Activated naive CD4-positive, alpha-beta T cell treated with anti-CD3 and anti-CD28 coated beads for 36 hours (primary cell): ENCODE measurements at regions not wholly inside any gene's neighbourhood (a gene's known extent, or its start where the extent isn't known, plus 50 kb on each side); places are given as distances from the start of the nearest gene placed in this dataset.

Source experiments
- CTCF ChIA-PET: fragments of 350-600 bp; sonication (Branson Sonifier 250); formaldehyde crosslinking; loops from one replicate; lab custom pipeline; 2021; ENCODE audit warnings: antibody characterized with exemption; lab: Charles Lee
- DNase-seq: peaks from one replicate; pipeline ENCODE4 v3.0.0-alpha.2; 2020
- H3K27ac Mint-ChIP-seq: one replicate; pipeline ENCODE4 v1.8.0; 2021; ENCODE audit warnings: mild to moderate bottlenecking, mixed read lengths
- H3K27me3 Mint-ChIP-seq: one replicate; pipeline ENCODE4 v1.8.0; 2021; ENCODE audit warnings: low read depth, mixed read lengths
- H3K36me3 Mint-ChIP-seq: one replicate; pipeline ENCODE4 v1.8.0; 2021; ENCODE audit warnings: low read depth, mixed read lengths
- H3K4me1 Mint-ChIP-seq: one replicate; pipeline ENCODE4 v1.8.0; 2021; ENCODE audit warnings: low read depth, mixed read lengths
- H3K4me3 Mint-ChIP-seq: one replicate; pipeline ENCODE4 v1.8.0; 2021; ENCODE audit warnings: mild to moderate bottlenecking, moderate library complexity, mixed read lengths
- H3K9me3 Mint-ChIP-seq: one replicate; pipeline ENCODE4 v1.8.0; 2021; ENCODE audit warnings: mixed read lengths
- intact Hi-C: fragments of 100-400 bp; cut with micrococcal nuclease; formaldehyde crosslinking; loops from one replicate; pipeline ENCODE4 v1.15.1; 2023

DNA sequence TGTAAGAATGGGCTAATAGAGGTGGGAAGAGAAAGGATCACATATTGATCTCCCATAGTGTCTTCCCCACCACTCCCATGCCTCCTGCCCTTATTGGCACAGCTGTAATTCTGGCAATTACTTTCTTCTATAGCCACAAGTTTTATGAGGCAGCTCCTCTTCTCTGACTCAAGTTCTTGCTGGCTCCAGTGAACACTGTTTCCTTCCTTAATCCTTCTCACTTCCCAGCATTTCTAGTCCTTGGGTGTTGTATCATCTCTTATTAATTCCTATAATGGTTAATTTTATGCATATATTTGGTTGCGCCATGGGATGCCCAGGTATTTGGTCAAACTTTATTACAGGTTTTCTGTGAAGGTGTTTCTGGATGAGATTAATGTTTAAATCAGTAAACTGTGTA is 103.3 kb downstream of the MRPL39 start:
- Mint-ChIP-seq H3K27me3 (no peaks in the 10 kb centered on the region), H3K4me3 (peak overlapping the region; percentile 39), H3K9me3 (peaks cover 9% of the 10 kb centered on the region), H3K27ac (peak overlapping the region; percentile 87), H3K4me1 (peaks cover 84% of the 10 kb centered on the region), H3K36me3 (peaks cover 11% of the 10 kb centered on the region)
- CTCF ChIA-PET, result no interaction called here
- DNase-seq, result no peak
- intact Hi-C loops, result loop anchor here (2.0 kb wide), 1 partner anchor 231 kb away; the partner anchor contains the start of genes ATP5PF and GABPA

DNA sequence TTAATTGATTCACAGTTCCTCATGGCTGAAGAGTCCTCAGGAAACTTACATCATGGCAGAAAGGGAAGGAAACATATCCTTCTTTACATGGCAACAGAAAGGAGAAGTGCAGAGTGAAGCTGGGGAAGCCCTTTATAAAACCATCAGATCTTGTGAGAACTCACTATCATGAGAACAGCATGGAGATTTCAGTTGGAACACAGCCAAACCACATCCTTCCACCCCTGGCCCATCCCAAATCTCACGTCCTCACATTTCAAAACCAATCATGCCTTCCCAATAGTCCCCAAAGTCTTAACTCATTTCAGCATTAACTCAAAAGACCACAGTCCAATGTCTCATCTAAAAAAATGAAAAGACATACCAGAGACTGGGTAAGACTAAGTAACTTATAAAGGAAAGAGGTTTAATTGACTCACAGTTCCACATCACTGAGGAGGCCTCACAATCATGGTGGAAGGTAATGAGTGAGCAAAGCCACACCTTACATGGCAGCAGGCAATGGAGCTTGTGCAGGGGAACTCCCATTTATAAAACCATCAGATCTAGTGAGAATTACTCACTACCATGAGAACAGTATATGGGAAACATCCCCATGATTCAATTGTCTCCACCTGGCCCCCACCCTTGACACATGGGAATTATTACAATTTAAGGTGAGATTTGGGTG is 105.2 kb downstream of the MRPL39 start:
- DNase-seq, result peak; percentile 87
- Mint-ChIP-seq H3K27me3 (no peaks in the 10 kb centered on the region), H3K4me1 (peaks cover 78% of the 10 kb centered on the region), H3K4me3 (peak overlapping the region; percentile 53), H3K36me3 (peaks cover 17% of the 10 kb centered on the region), H3K27ac (peak overlapping the region; percentile 92), H3K9me3 (peaks cover 13% of the 10 kb centered on the region)
- intact Hi-C loops, result loop anchor here (1.0 to 2.0 kb wide), 11 partner anchors 8 to 233 kb away; partner anchors contain the start of genes ATP5PF and GABPA
- CTCF ChIA-PET, result interaction anchor here (1.1 to 3.2 kb wide), 3 partner anchors 8 to 43 kb away, joined by 3 to 12 read pairs (median 4); no protein-coding TSS in a partner anchor

DNA sequence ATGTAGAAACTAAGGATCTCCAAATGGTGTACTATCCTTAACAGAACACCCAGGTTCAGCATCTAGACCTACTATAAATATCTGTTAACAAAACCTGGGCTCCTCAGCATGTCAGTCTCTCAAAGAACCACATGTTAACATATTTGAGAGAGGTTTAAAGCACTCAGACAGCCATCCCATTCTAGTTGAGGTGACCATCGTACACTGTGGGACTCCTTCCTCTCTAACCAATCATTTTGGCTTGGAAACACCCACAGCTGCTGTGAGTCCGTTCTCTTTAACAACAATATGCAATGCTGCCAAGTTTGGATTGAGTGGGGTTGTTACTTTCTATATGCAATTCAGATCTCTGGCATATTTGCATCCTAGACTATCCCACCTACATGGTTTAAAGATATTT is 105.8 kb downstream of the MRPL39 start:
- Mint-ChIP-seq H3K36me3 (peaks cover 19% of the 10 kb centered on the region), H3K27me3 (no peaks in the 10 kb centered on the region), H3K27ac (peak overlapping the region; percentile 92), H3K4me3 (peak overlapping the region; percentile 53), H3K4me1 (peaks cover 78% of the 10 kb centered on the region), H3K9me3 (peaks cover 13% of the 10 kb centered on the region)
- intact Hi-C loops, result no loop called here
- no peak for DNase-seq
- CTCF ChIA-PET, result interaction anchor here (1.1 to 3.2 kb wide), 4 partner anchors 9 to 44 kb away, joined by 3 to 12 read pairs (median 4); no protein-coding TSS in a partner anchor

DNA sequence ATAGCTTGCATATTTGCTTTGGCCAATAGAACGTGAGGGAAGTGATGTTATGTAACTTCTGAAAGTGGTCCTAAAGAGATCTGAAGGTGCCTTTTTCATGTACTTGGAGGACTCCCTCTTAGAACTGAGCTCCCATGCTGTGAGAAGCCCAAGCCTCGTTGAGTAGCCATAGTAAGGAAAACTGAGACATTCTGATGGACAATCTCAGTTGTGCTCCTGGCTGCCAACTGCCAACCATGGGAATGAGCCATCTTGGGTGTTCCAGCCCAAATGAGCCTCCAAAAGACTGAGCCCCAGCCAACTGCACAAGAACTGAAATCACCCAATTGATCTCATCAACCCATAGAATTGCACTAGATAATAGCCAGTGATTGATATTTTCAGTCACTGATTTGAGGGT is 106.7 kb downstream of the MRPL39 start:
- H3K4me3 Mint-ChIP-seq, result no peak overlapping the region
- peaks cover 13% of the 10 kb centered on the region for H3K9me3 Mint-ChIP-seq
- intact Hi-C loops, result no loop called here
- H3K27ac Mint-ChIP-seq, result peak overlapping the region; percentile 1
- CTCF ChIA-PET, result interaction anchor here (1.2 to 3.2 kb wide), 3 partner anchors 10 to 77 kb away, joined by 3 to 12 read pairs (median 4); no protein-coding TSS in a partner anchor
- H3K27me3 Mint-ChIP-seq, result no peaks in the 10 kb centered on the region
- peaks cover 23% of the 10 kb centered on the region for H3K36me3 Mint-ChIP-seq
- no peak for DNase-seq
- peaks cover 72% of the 10 kb centered on the region for H3K4me1 Mint-ChIP-seq

DNA sequence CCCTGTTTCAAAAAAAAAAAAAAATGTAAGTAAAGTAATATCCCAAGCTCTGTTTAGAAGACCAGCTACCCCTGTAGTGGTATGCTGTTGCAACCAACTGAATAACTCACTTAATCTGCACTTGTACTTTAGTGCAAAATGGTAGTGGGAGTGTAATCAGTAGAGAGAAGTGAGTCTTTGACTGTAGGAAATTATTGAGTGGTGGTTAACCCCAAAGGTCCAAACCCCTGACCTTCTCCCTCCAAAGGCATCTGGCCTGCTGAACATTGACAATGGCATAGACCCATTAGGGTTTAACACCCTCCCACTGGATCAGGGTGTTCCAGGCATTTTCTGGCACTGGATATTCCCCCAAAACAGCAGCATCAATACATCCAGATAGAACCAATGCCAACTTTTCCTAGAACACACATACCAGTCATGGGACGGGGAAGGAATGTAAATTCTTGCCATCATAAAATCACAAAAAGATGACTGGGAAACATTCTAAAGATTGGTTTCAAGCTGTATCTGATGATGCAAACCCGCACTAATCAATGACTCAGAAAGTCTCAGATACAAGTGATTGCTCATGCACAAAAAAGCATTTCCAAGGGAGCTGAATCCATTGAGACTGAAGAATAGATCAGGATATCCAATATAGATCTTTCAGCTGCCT is 110.3 kb downstream of the MRPL39 start:
- H3K27ac Mint-ChIP-seq, result no peak overlapping the region
- H3K36me3 Mint-ChIP-seq, result peaks cover 25% of the 10 kb centered on the region
- CTCF ChIA-PET, result interaction anchor here (0.6 to 0.7 kb wide), 3 partner anchors 14 to 79 kb away, joined by 3 read pairs; no protein-coding TSS in a partner anchor
- no peak overlapping the region for H3K4me3 Mint-ChIP-seq
- H3K4me1 Mint-ChIP-seq, result peaks cover 44% of the 10 kb centered on the region
- DNase-seq, result no peak
- no peaks in the 10 kb centered on the region for H3K27me3 Mint-ChIP-seq
- peaks cover 7% of the 10 kb centered on the region for H3K9me3 Mint-ChIP-seq
- intact Hi-C loops, result no loop called here

DNA sequence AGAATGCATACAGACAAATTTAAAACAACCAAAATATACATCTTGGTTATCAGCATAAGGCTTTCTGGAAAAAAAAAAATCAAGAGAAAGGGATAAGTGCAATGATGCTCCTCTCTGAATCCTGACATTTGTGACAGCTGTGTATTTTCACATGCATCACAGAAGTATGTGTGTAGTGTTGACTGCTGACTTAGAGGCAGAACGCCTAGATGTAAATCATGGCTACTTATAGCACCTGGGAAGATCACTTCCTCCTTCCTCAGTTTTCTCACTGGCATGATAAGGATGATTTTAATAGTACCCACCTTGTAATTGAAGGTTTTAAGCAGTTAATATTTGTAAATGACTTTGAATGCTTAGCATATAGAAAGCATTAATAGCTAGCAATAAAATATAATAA is 112.5 kb downstream of the MRPL39 start:
- CTCF ChIA-PET, result interaction anchor here (0.6 to 1.7 kb wide), 3 partner anchors 9 to 110 kb away, joined by 3 to 5 read pairs (median 3); no protein-coding TSS in a partner anchor
- Mint-ChIP-seq H3K9me3 (peaks cover 7% of the 10 kb centered on the region), H3K36me3 (peaks cover 26% of the 10 kb centered on the region), H3K4me3 (no peak overlapping the region), H3K27ac (no peak overlapping the region), H3K27me3 (no peaks in the 10 kb centered on the region), H3K4me1 (peaks cover 45% of the 10 kb centered on the region)
- DNase-seq, result no peak
- intact Hi-C loops, result no loop called here

DNA sequence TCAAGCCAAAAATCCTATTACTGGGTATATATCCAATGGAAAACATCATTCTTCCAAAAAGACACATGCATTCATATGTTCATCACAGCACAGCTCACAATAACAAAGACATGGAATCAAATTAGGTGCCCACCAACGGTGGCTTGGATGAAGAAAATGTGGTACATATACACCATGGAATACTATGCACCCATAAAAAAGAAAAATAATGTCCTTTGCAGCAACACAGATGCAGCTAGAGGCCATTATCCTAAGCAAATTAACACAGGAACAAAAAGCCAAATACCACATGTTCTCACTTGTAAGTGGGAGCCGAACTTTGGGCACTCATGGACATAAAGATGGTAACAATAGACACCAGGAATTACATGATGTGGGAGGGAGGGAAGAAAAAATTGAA is 113.6 kb downstream of the MRPL39 start:
- no peaks in the 10 kb centered on the region for H3K27me3 Mint-ChIP-seq
- H3K4me3 Mint-ChIP-seq, result no peak overlapping the region
- no peak for DNase-seq
- CTCF ChIA-PET, result interaction anchor here (0.6 kb wide), 1 partner anchor 143 kb away, joined by 3 read pairs; no protein-coding TSS in a partner anchor
- H3K36me3 Mint-ChIP-seq, result peaks cover 26% of the 10 kb centered on the region
- H3K9me3 Mint-ChIP-seq, result peaks cover 2% of the 10 kb centered on the region
- intact Hi-C loops, result no loop called here
- H3K4me1 Mint-ChIP-seq, result peaks cover 49% of the 10 kb centered on the region
- H3K27ac Mint-ChIP-seq, result no peak overlapping the region

DNA sequence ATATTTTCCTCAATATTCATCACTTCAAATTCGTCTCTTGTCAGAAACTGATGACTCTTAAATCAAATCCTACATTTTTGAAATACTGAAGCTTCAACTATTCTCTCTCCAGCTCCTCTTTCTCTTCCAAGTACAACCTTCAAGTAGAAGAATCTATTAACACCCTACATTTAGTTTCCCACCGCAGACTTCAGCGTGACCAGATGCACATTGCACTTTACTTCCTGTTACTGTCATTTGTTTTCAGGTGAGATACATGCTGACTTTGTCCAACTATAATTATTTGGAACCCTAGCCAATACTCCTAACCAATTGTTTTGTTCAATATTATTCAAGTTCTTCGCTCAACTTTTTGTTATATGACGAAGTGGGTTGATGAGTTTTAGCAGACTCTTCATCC is 116.0 kb downstream of the MRPL39 start:
- CTCF ChIA-PET, result interaction anchor here (0.8 to 2.4 kb wide), 6 partner anchors 10 to 82 kb away, joined by 3 to 9 read pairs (median 4); no protein-coding TSS in a partner anchor
- no peaks in the 10 kb centered on the region for H3K9me3 Mint-ChIP-seq
- DNase-seq, result no peak
- H3K4me3 Mint-ChIP-seq, result no peak overlapping the region
- intact Hi-C loops, result loop anchor here (1.0 kb wide), 1 partner anchor 82 kb away; no protein-coding TSS in a partner anchor
- H3K27ac Mint-ChIP-seq, result peak overlapping the region; percentile 75
- H3K4me1 Mint-ChIP-seq, result peaks cover 55% of the 10 kb centered on the region
- peaks cover 18% of the 10 kb centered on the region for H3K36me3 Mint-ChIP-seq
- no peaks in the 10 kb centered on the region for H3K27me3 Mint-ChIP-seq

DNA sequence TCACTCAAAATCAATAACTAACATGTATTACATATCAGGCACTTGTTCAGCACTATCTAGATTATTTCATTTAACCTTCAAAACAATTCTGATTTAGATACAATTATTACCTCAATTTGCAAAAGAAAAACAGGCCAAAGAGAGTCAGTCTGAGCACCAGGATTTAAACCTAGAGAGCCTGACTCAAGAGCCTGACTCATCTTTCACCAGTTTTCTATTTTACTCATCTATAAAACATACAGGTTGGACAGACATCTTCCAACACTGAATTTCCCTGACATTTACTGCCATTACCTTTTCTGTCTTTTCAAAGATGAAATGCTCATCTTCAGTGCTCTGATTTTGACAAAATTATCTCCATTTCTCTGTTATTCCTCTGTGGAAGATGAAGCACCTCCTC is 116.5 kb downstream of the MRPL39 start:
- no peak overlapping the region for H3K4me3 Mint-ChIP-seq
- no peaks in the 10 kb centered on the region for H3K9me3 Mint-ChIP-seq
- H3K27me3 Mint-ChIP-seq, result no peaks in the 10 kb centered on the region
- H3K27ac Mint-ChIP-seq, result peak overlapping the region; percentile 75
- intact Hi-C loops, result loop anchor here (1.0 kb wide), 1 partner anchor 83 kb away; no protein-coding TSS in a partner anchor
- peaks cover 15% of the 10 kb centered on the region for H3K36me3 Mint-ChIP-seq
- H3K4me1 Mint-ChIP-seq, result peaks cover 60% of the 10 kb centered on the region
- CTCF ChIA-PET, result interaction anchor here (0.8 to 2.4 kb wide), 9 partner anchors 9 to 83 kb away, joined by 3 to 9 read pairs (median 4); no protein-coding TSS in a partner anchor
- no peak for DNase-seq

DNA sequence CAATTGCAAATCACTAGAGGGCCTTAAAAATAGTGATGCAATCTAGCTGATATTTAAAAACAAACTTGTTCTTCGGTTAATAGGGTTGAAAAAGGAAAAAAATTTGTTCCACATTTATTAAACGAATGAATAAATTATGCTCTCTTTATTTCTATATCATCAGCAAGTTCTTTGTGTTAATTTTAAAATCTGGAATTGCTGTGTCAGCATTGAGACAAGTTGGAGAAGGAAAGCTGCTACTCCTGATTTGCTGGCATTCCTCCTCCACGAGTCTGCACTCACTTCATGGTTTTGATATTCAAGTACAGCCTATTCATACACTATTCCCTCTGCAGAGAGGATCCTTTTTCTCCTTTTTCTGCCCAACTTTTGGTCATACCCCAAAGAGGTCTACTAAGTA is 117.6 kb downstream of the MRPL39 start:
- no peak for DNase-seq
- Mint-ChIP-seq H3K27ac (no peak overlapping the region), H3K4me3 (no peak overlapping the region), H3K4me1 (peaks cover 69% of the 10 kb centered on the region), H3K36me3 (peaks cover 12% of the 10 kb centered on the region), H3K27me3 (no peaks in the 10 kb centered on the region), H3K9me3 (no peaks in the 10 kb centered on the region)
- intact Hi-C loops, result loop anchor here (1.0 kb wide), 1 partner anchor 68 kb away; no protein-coding TSS in a partner anchor
- CTCF ChIA-PET, result interaction anchor here (0.9 to 2.8 kb wide), 10 partner anchors 8 to 84 kb away, joined by 3 to 12 read pairs (median 5); no protein-coding TSS in a partner anchor

DNA sequence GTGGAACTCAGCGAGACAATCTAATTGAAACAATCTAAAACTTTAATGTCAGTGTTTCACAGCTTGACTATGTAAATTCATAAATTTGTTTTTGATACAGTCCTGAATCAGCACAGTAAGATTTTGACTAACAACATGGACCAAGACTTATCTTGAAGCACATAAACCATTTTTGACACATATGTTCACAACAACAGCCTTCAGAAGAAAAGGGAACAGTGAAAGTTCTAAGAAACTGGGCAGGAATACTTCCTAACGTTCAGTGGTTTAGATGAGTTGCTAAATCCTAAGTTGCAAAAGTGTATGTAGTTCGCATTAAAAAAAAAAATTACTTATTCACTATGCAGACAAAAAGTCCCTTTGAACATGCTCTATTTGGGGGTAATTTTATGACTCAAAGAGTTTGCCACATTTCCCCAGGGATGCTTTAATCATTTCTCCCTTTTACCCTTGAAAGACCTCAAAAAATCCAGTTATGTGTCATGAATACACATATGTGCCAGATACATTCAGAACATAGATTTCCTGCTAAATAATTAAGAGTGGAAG is 120.2 kb downstream of the MRPL39 start:
- Mint-ChIP-seq H3K4me1 (peaks cover 65% of the 10 kb centered on the region), H3K27me3 (no peaks in the 10 kb centered on the region), H3K4me3 (peak overlapping the region; percentile 14), H3K36me3 (peaks cover 19% of the 10 kb centered on the region), H3K27ac (peak overlapping the region; percentile 74), H3K9me3 (peaks cover 18% of the 10 kb centered on the region)
- no peak for DNase-seq
- intact Hi-C loops, result loop anchor here (1.0 kb wide), 9 partner anchors 15 to 91 kb away; no protein-coding TSS in a partner anchor
- CTCF ChIA-PET, result interaction anchor here (0.7 to 2.8 kb wide), 7 partner anchors 11 to 73 kb away, joined by 3 to 12 read pairs (median 3); no protein-coding TSS in a partner anchor

DNA sequence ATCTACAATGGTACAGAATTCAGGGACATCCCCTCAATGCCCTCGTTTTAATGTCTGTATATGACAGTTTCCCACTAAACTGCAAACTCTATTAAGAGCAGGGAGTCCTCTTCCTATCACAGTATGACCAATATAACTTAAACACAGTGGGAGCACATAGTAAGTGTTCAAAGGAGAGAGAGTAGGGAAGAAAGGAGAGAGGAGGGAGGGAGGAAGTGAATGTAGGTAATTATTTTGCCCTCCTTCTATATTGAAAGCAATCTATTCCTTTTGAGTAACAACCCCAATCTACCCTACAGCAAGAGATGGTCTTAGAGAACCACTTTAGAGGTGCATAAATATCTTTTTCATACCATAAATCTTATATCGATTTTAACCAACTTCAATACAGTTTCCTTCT is 121.4 kb downstream of the MRPL39 start:
- intact Hi-C loops, result no loop called here
- H3K27ac Mint-ChIP-seq, result no peak overlapping the region
- H3K36me3 Mint-ChIP-seq, result peaks cover 24% of the 10 kb centered on the region
- H3K9me3 Mint-ChIP-seq, result peaks cover 29% of the 10 kb centered on the region
- CTCF ChIA-PET, result no interaction called here
- no peak for DNase-seq
- H3K4me1 Mint-ChIP-seq, result peaks cover 56% of the 10 kb centered on the region
- no peaks in the 10 kb centered on the region for H3K27me3 Mint-ChIP-seq
- no peak overlapping the region for H3K4me3 Mint-ChIP-seq
